GM08714 (cell line): ENCODE measurements at regions not wholly inside any gene's neighbourhood (a gene's known extent, or its start where the extent isn't known, plus 50 kb on each side); places are given as distances from the start of the nearest gene placed in this dataset.

ENCODE experiments used
- H3K4me3 ChIP-seq: fragments of 200-500 bp; sonication (Bioruptor generic); 2 replicates; pipeline ENCODE4 v1.5.1; 2014; ENCODE audit warnings: mild to moderate bottlenecking, low read length, inconsistent platforms
- ZNF274 ChIP-seq: IDR thresholded peaks from 2 replicates; pipeline ENCODE4 v1.6.1; 2012; ENCODE audit warnings: mild to moderate bottlenecking, low read depth, low read length

DNA sequence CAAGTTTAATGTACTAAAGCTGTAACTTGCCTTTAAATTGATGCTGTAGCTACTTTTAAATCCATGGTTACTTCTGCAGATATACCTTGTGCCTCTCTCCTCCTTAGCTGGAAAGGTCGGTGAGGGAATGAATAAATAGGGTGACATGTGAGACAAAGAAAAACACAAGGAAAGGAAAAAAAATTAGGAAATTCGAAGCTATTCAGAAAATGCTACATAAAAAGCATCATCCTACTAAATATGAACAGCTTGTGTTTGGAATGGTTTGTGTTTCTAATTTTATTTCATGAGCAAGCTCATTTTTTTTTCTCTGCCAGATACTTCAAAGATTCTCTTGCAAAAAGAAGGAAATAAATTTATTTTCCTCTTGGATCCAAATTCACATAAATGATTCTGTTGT, 186.3 kb upstream of the NUDT4 start:
- H3K4me3 ChIP-seq, result no peak overlapping the region
- TF ChIP-seq ZNF274, result no peak

DNA sequence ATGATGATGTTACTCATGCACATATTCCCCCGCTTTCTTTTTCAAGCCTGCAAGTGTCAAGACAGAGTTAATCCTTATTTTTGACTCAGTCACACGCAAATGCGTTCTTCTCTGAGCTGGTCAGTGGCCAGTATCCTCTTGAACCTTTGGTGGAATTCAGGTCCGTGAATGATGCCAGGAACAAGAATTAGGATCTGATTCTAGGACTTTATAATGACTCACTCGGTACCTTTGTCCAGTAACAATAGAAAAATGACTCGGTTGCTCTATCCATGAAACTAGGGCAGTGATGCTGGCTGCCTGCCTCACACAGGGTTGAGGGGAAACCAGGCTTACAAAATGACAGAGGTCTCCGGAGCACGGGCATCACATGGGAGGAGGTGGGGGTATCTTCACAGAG, 185.8 kb upstream of the NUDT4 start:
- no peak for TF ChIP-seq ZNF274

DNA sequence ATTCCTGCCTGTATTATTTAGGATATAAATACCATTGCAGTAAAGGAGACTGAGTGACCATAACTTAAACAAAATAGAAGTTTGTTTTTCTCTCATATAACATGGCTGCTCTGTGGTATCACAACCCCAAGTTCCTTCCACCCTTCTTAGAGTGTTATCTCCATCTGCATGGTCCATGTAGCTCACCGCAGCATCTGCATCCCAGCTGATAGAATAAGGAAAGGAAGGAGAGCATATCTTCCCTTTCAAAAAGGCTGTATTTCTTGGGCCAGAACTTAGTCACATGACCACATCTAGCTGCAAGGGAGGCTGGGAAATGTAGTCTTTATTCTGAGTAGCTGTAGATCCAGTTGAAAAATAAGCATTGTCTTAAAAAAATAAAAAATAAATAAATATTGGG, 184.8 kb upstream of the NUDT4 start:
- no peak for TF ChIP-seq ZNF274
- no peak overlapping the region for H3K4me3 ChIP-seq

More for the DNA sequence above, 185.8 kb upstream of the NUDT4 start:
- H3K4me3 ChIP-seq, result no peak overlapping the region

DNA sequence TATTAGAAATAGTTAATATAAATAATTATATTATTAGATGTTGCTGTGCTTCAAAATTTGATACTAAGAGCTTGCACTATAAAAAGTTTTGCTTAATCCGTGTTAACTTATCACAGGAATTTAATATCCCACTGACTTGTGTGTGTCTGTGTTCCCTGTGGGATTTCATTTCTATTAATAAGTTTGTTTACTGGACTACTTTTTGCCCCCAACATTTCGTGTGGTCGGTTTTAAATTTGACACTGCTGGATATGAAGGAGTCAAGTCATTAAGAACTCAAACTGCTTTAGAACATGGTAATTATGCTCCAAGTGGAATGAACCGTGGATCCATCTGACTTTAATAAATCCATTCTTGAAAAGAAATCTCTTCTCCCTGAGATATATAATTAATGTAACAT, 182.2 kb upstream of the NUDT4 start:
- TF ChIP-seq ZNF274, result no peak
- no peak overlapping the region for H3K4me3 ChIP-seq

DNA sequence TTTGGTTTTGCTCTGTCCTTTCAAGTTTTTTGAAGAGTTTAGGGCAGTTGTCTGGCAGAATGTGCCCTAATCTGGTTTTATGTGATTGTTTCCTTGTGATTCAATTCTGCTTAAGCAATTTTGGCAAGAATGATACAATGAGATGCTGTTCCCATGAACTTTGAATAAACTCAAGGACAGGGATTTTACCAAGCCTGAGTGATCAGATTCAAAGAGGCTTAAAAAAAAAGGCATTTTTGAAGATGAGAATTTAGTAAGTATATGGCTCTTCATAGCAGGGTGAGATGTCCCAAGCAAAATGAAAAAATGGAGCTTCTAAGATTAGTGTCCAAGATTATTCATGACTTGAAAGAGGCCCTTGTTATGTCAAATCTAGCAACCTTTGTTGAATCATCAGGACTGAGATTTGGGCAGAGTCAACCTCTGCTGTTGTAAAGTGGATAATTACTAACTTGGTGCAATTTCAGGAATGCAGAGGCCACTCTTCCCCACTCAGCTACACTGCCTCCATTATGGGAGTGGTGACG, 180.6 kb upstream of the NUDT4 start:
- no peak for TF ChIP-seq ZNF274
- no peak overlapping the region for H3K4me3 ChIP-seq

DNA sequence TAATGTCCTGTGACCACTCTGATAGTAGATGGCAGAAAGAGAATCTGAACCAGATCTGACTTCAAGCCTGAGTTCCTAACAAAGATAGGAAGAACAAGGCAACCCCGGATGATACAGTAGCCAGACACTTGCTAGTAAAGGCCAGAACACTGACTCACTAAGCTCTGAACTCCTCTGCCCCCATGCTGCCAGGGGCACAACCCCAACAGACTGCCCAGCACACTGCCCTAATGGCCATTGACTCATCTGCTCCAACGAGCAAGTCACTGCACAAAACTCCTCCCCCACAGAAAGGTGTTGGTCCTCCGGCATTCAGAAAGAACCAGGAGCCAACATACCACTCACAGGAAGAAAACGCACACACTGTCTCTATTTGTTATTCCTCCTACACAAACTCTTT, 179.6 kb upstream of the NUDT4 start:
- H3K4me3 ChIP-seq, result no peak overlapping the region
- no peak for TF ChIP-seq ZNF274

DNA sequence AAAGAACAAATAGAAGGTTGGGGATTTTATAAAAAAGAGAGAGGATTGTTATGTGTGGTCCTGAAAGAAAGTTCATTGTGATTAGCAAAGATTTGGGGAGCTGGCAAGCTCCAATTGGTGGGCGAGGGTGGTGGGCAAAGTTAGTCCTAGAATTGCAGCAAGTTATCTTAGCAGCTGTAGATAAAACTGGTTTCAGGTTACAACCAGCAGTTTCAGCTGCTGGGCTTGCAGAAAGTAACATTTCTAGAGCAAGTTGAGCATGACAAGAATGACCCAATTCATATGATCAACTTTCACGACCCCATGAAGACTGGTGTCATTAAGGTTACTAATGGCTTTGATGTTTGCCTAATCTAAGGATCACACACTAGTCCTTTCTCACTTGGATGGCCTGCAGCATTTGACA, 177.9 kb upstream of the NUDT4 start:
- no peak for TF ChIP-seq ZNF274
- no peak overlapping the region for H3K4me3 ChIP-seq

DNA sequence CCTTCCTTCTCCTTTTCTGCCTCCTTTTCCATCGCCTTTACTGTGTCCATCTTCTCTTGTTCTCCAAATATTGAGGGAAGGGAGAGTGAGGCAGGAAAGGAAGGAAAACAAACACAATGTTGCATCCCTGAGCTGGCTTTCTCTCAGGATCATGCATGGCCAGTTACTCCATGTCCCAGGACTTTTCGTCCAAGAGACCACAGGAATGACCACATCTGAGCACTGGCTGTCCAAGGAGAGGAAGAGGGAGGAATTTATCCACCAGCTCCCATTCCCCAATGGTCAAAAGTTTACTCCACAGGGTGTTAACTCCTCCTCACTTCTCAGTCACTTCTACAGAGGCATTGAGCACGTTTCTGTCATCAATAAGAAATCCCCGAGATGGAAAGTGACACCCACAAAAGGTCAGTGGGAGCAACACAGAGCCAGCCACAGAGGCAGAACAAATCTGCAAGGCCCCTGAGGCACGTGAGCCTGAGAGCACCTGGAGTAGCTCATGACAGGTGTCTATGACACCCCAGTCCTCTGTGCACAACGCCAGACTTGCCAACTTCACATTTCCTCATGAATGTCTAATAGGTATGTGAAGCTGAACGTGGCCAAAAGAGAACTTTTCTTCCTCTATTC, 177.3 kb upstream of the NUDT4 start:
- H3K4me3 ChIP-seq, result no peak overlapping the region
- TF ChIP-seq ZNF274, result no peak

DNA sequence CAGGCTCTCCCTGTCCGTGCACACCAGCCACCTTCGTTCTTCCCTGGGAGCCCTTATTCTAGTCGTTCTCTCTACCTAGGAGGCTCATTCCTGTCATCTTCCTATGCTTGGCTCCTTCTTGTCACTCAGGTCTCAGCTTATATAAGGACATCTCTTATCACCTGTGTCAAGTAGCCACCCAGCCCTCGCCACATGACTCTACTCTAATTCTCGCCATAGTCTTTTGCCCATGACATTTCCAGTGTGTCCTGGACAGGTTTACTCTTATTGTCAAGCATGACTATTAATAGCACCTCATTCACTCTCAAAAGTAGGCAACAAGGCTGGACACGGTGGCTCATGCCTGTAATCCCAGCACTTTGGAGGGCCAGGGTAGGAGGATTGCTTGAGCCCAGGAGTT, 175.7 kb upstream of the NUDT4 start:
- TF ChIP-seq ZNF274, result no peak
- H3K4me3 ChIP-seq, result no peak overlapping the region

DNA sequence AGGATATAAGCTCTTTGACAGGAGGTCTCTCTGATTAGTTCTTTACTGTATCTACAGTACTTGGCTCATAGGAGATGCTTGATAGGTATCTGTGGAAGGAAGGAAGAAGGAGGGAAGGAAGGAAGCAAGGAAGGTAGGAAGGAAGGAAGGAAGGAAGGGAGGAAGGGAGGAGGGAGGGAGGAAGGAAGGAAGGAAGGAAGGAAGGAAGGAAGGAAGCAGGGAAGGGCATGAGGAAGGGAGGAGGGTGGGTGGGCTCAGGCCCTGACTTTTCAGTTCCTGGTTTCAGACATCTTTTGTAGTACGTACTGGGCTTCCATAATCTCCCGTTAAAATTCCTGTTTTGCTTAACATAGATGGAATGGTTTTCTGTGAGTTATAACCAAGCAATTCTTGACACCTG, 175.0 kb upstream of the NUDT4 start:
- no peak overlapping the region for H3K4me3 ChIP-seq
- no peak for TF ChIP-seq ZNF274

DNA sequence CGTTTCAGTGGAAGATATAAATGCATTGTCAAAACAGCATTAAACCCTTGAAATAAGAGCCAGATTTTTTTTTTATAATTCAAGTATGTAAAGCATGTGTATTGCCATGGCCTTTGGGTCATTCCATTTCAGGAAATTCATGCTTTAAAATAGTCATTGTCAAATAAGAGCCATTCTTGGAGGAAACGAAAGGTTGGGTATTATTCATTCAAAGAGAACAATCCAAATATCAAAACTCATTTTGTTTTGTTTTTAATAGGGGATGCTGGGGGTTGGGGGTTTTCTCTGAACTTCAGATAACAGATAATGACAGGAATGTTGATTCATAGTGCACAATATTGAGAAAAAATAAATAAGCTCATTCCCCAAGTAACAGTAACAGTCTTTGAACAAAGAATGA, 174.4 kb upstream of the NUDT4 start:
- no peak for TF ChIP-seq ZNF274
- H3K4me3 ChIP-seq, result no peak overlapping the region

DNA sequence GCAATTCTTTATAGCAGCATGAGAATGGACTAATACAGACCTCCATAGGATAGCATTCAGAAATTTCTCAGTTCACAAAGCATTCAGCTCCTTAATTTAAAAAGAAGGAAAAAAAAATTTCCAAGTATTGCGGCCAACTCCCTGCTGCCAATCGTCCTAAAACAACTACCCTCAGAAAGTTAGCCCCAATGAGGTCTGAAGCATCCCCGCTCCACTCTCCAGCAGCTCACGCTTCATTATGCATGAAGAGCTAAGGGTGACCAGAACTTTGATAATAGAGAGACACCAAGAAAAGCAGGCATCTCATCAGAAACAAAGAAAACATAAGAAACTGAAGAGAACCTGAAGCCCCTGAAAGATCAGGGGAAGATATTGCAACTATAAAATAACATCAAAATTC, 172.8 kb upstream of the NUDT4 start:
- no peak for TF ChIP-seq ZNF274
- H3K4me3 ChIP-seq, result no peak overlapping the region

DNA sequence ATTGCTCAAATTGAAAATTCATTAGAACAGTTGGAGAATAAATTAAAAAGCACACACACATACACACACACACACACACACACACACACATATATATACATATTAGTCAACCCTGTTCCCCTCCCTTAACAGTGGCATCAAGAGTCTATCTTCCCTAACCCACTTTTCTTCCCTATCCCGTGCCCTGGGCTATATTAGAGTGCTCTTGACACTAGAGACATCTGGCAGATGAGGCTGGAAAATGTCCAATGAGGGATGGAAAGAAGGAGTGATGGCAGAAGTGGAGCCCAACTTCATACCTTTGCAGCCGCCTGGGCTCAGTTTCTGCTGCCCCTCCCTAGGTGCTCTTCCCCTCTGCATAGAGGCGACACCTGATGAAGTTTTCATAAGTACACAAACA, 172.4 kb upstream of the NUDT4 start:
- no peak overlapping the region for H3K4me3 ChIP-seq
- no peak for TF ChIP-seq ZNF274

DNA sequence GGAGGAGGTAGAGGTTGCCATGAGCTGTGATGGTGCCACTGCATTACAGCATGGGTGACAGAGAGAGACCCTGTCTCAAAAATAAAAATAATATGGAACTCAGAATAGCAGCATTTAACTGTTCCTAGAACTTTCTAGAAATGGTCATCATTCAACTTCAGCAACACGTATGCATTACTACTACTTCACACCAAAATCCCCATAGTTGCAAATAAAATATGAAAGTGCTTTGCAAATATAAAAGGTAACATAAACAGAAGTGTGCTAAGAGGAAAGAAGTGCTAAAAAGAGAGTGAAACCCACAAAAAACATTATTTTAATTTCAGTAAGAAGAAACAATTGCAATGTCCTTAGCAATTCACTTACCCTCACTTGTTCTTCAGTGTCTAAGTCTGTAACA, 169.7 kb upstream of the NUDT4 start:
- H3K4me3 ChIP-seq, result no peak overlapping the region
- TF ChIP-seq ZNF274, result no peak

DNA sequence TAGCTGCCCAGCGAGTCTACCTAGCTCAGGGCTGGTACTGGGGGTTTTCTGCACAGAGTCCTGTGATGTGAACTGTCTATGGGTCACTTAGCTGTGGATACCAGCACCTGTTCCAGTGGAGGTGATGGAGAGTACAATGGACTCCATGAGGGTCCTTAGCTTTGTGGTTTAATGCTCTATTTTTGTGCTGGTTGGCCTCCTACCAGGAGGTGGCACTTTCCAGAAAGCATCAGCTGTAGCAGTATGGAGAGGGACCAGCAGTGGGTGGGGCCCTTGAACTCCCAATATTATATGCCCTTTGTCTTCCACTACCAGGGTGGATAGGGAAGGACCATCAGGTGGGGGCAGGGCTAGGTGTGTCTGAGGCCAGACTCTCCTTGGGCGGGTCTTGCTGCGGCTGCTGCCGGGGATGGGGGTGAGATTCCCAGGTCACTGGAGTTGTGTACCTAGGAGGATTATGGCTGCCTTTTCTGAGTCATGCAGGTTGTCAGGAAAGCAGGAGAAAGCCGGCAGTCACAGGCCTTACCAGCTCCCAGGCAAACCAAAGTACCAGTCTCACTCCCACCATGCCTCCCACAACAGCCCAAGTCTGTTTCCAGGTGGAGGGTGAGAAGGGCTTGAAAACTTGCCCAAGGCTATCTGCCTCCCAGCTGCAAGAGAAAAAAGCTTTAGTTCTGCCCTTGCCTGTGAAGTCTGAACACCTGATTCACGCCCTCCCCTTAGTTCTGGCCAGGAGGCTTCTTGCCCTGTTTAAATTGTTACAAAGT, 163.0 kb upstream of the NUDT4 start:
- no peak overlapping the region for H3K4me3 ChIP-seq
- TF ChIP-seq ZNF274, result no peak
